Keratinocyte (primary cell): ENCODE measurements at regions not wholly inside any gene's neighbourhood (a gene's known extent, or its start where the extent isn't known, plus 50 kb on each side); places are given as distances from the start of the nearest gene placed in this dataset.

Source experiments
- EZH2 ChIP-seq: IDR thresholded peaks from one replicate; pipeline ENCODE4 v1.6.1; 2012; ENCODE audit warnings: inconsistent platforms, mild to moderate bottlenecking, low read length, moderate library complexity
- TF ChIP-seq, protein P1 (sequence below), 3 experiments: IDR thresholded peaks in 1 of 3; conservative IDR thresholded peaks in 1 of 3; optimal IDR thresholded peaks in 1 of 3; 2 replicates in 2 of 3; 3 replicates in 1 of 3; pipeline versions ENCODE3 to v1.5.1; 2011; ENCODE audit warnings: low read length in 3 of 3, mild to moderate bottlenecking in 3 of 3, moderate library complexity in 2 of 3, control low read depth in 1 of 3, inconsistent platforms in 1 of 3; ENCODE audit not compliant: insufficient read depth in 2 of 3; ENCODE audit errors: extremely low read depth in 1 of 3

DNA sequence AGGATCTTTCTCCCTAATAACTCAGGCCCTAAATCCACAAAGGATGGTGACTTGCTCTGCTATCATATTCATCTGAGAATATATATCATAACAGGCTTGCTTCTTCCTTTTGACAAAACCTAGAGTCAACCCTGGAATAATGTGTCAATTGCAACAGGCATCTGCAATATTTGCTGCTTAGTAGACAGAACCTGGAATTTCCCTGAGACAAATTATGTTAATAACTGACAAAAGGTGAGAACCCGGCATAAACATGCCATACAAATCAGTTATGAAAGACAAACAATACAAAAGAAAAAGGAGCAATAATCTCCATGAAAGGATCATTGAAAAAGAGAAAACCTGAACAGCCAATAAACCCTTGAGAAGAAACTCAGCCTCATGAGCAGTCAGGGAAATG, 114.5 kb upstream of the CDCA7L start:
- TF ChIP-seq, protein P1, sequence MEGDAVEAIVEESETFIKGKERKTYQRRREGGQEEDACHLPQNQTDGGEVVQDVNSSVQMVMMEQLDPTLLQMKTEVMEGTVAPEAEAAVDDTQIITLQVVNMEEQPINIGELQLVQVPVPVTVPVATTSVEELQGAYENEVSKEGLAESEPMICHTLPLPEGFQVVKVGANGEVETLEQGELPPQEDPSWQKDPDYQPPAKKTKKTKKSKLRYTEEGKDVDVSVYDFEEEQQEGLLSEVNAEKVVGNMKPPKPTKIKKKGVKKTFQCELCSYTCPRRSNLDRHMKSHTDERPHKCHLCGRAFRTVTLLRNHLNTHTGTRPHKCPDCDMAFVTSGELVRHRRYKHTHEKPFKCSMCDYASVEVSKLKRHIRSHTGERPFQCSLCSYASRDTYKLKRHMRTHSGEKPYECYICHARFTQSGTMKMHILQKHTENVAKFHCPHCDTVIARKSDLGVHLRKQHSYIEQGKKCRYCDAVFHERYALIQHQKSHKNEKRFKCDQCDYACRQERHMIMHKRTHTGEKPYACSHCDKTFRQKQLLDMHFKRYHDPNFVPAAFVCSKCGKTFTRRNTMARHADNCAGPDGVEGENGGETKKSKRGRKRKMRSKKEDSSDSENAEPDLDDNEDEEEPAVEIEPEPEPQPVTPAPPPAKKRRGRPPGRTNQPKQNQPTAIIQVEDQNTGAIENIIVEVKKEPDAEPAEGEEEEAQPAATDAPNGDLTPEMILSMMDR (optimal IDR thresholded peaks at IDR 0.05 in 1 of 3, IDR thresholded peaks at IDR 0.05 in 1 of 3, conservative IDR thresholded peaks at IDR 0.05 in 1 of 3; ENCODE audit: extremely low read depth in 1 of 3, insufficient read depth in 2 of 3, low read length in 3 of 3) = no peak
- TF ChIP-seq EZH2 = no peak
